H9 (cell line): ENCODE measurements at regions not wholly inside any gene's neighbourhood (a gene's known extent, or its start where the extent isn't known, plus 50 kb on each side); places are given as distances from the start of the nearest gene placed in this dataset.

ENCODE experiments used
- DNase-seq: peaks from one replicate; pipeline ENCODE4 v3.0.0-alpha.2; 2017
- H2AFZ ChIP-seq: one replicate; pipeline ENCODE4 v1.6.1; 2013; ENCODE audit warnings: mild to moderate bottlenecking, low read length, control low read depth, moderate library complexity
- H2AK5ac ChIP-seq: 2 replicates; pipeline ENCODE4 v1.6.1; 2013; ENCODE audit warnings: low read length, control low read depth, mixed read lengths; ENCODE audit not compliant: insufficient read length
- H2BK120ac ChIP-seq: one replicate; pipeline ENCODE4 v1.6.1; 2013; ENCODE audit warnings: low read depth, mild to moderate bottlenecking, low read length, control low read depth, inconsistent platforms; ENCODE audit not compliant: poor library complexity, severe bottlenecking
- H2BK12ac ChIP-seq: 2 replicates; pipeline ENCODE4 v1.6.1; 2013; ENCODE audit warnings: low read length, control low read depth, mixed read lengths, low read depth; ENCODE audit not compliant: insufficient read length
- H2BK15ac ChIP-seq: 2 replicates; pipeline ENCODE4 v1.6.1; 2013; ENCODE audit warnings: low read depth, low read length, control low read depth
- H2BK20ac ChIP-seq: one replicate; pipeline ENCODE4 v1.6.1; 2013; ENCODE audit warnings: low read depth, mild to moderate bottlenecking, low read length, control low read depth, inconsistent platforms; ENCODE audit not compliant: poor library complexity, severe bottlenecking
- H2BK5ac ChIP-seq: 2 replicates; pipeline ENCODE4 v1.6.1; 2013; ENCODE audit warnings: low read length, control low read depth, mixed read lengths; ENCODE audit not compliant: insufficient read length
- H3K14ac ChIP-seq: 2 replicates; pipeline ENCODE4 v1.6.1; 2013; ENCODE audit warnings: low read length, control low read depth; ENCODE audit not compliant: insufficient read depth
- H3K18ac ChIP-seq: 2 replicates; pipeline ENCODE4 v1.6.1; 2013; ENCODE audit warnings: low read depth, mild to moderate bottlenecking, mixed read lengths, low read length, control low read depth; ENCODE audit not compliant: insufficient read length
- H3K23ac ChIP-seq: 2 replicates; pipeline ENCODE4 v1.6.1; 2013; ENCODE audit warnings: low read length, control low read depth, mixed read lengths, low read depth; ENCODE audit not compliant: insufficient read length
- H3K23me2 ChIP-seq: 2 replicates; pipeline ENCODE4 v1.6.1; 2013; ENCODE audit warnings: low read depth, mild to moderate bottlenecking, mixed read lengths, low read length, control low read depth; ENCODE audit not compliant: insufficient read length, poor library complexity, severe bottlenecking
- H3K27ac ChIP-seq: 2 replicates; pipeline ENCODE4 v1.5.1; 2013; ENCODE audit warnings: low read length, control low read depth, mixed read lengths, low read depth; ENCODE audit not compliant: insufficient read length
- H3K27me3 ChIP-seq: 2 replicates; pipeline ENCODE4 v1.6.1; 2013; ENCODE audit warnings: low read length, control low read depth, inconsistent platforms; ENCODE audit not compliant: insufficient read depth
- H3K4ac ChIP-seq: 2 replicates; pipeline ENCODE4 v1.6.1; 2013; ENCODE audit warnings: low read depth, mild to moderate bottlenecking, control low read depth, inconsistent platforms, low read length, moderate library complexity
- H3K4me1 ChIP-seq: 2 replicates; pipeline ENCODE4 v1.6.1; 2013; ENCODE audit warnings: low read length, control low read depth, inconsistent platforms; ENCODE audit not compliant: insufficient read depth
- H3K4me2 ChIP-seq: 2 replicates; pipeline ENCODE4 v1.6.1; 2013; ENCODE audit warnings: low read length, control low read depth, mixed read lengths; ENCODE audit not compliant: insufficient read length, insufficient read depth
- H3K56ac ChIP-seq: 2 replicates; pipeline ENCODE4 v1.6.1; 2013; ENCODE audit warnings: low read depth, mild to moderate bottlenecking, mixed read lengths, low read length, control low read depth; ENCODE audit not compliant: insufficient read length
- H3K79me1 ChIP-seq: 2 replicates; pipeline ENCODE4 v1.6.1; 2013; ENCODE audit warnings: low read depth, mild to moderate bottlenecking, moderate library complexity, low read length, control low read depth, inconsistent platforms; ENCODE audit not compliant: insufficient read depth, poor library complexity, severe bottlenecking
- H3K79me2 ChIP-seq: 2 replicates; pipeline ENCODE4 v1.6.1; 2013; ENCODE audit warnings: low read length, control low read depth, inconsistent platforms; ENCODE audit not compliant: insufficient read depth
- H3K9ac ChIP-seq: 2 replicates; pipeline ENCODE4 v1.6.1; 2013; ENCODE audit warnings: low read length, control low read depth, mixed read lengths; ENCODE audit not compliant: insufficient read length; ENCODE audit errors: extremely low read depth
- H3K9me3 ChIP-seq: one replicate; pipeline ENCODE4 v1.6.1; 2013; ENCODE audit warnings: low read depth, low read length, inconsistent platforms; ENCODE audit not compliant: control insufficient read depth
- H3T11ph ChIP-seq: one replicate; pipeline ENCODE4 v1.6.1; 2013; ENCODE audit warnings: mild to moderate bottlenecking, low read length, control low read depth, inconsistent platforms
- H4K20me1 ChIP-seq: one replicate; pipeline ENCODE4 v1.6.1; 2013; ENCODE audit not compliant: control insufficient read depth, insufficient read length, insufficient read depth
- H4K5ac ChIP-seq: 2 replicates; pipeline ENCODE4 v1.6.1; 2013; ENCODE audit warnings: low read depth, mild to moderate bottlenecking, mixed read lengths, low read length, control low read depth; ENCODE audit not compliant: insufficient read length
- H4K8ac ChIP-seq: replicated peaks from 2 replicates; pipeline ENCODE4 v1.6.1; 2013; ENCODE audit warnings: low read length, control low read depth, mixed read lengths, low read depth; ENCODE audit not compliant: insufficient read length
- H4K91ac ChIP-seq: 2 replicates; pipeline ENCODE4 v1.6.1; 2013; ENCODE audit warnings: low read depth, mild to moderate bottlenecking, moderate library complexity, mixed read lengths, low read length, control low read depth; ENCODE audit not compliant: insufficient read length
- H3K27ac Mint-ChIP-seq, 3 experiments: 2 replicates in 2 of 3; 3 replicates in 1 of 3; pipeline ENCODE4 v1.8.0; 2020 to 2021; ENCODE audit warnings: mixed read lengths in 3 of 3, mild to moderate bottlenecking in 1 of 3, moderate library complexity in 1 of 3
- H3K27me3 Mint-ChIP-seq: 2 replicates; pipeline ENCODE4 v1.8.0; 2021; ENCODE audit warnings: low read depth, mild to moderate bottlenecking, moderate library complexity, mixed read lengths
- H3K36me3 Mint-ChIP-seq, 3 experiments: 2 replicates in 2 of 3; 3 replicates in 1 of 3; pipeline ENCODE4 v1.8.0; 2020 to 2021; ENCODE audit warnings: low read depth in 3 of 3, mixed read lengths in 3 of 3; ENCODE audit not compliant: insufficient read depth in 1 of 3
- H3K4me1 Mint-ChIP-seq, 2 experiments: 2 replicates each; pipeline ENCODE4 v1.8.0; 2020; ENCODE audit warnings: mixed read lengths in 2 of 2
- H3K4me3 Mint-ChIP-seq, 2 experiments: 2 replicates in 1 of 2; 3 replicates in 1 of 2; pipeline ENCODE4 v1.8.0; 2020 to 2021; ENCODE audit warnings: mild to moderate bottlenecking in 2 of 2, mixed read lengths in 2 of 2, moderate library complexity in 1 of 2
- H3K9me3 Mint-ChIP-seq, 2 experiments: 2 replicates in 1 of 2; 3 replicates in 1 of 2; pipeline ENCODE4 v1.8.0; 2020; ENCODE audit warnings: mild to moderate bottlenecking in 2 of 2, mixed read lengths in 2 of 2, moderate library complexity in 1 of 2
- CTCF ChIP-seq: fragments of 200-600 bp; sonication (generic); conservative IDR thresholded peaks from 3 replicates; pipeline ENCODE4 v1.8.0; 2021; ENCODE audit warnings: antibody characterized with exemption, mild to moderate bottlenecking
- WGBS: extraction: QIAGEN DNeasy Blood & Tissue Kit; methylation state at CpG from one replicate; pipeline ENCODE4 v1.1.7; 2013; ENCODE audit warnings: missing lambda C conversion rate, low lambda C conversion rate, mixed read lengths; ENCODE audit not compliant: insufficient read length; ENCODE audit errors: extremely low coverage; 5-methylcytosine and 5-hydroxymethylcytosine counted together

GRCh38 chr5:33297760-33298216 is 143.0 kb upstream of the TARS1 start:
- H3K27me3 ChIP-seq, result no peaks in the 10 kb centered on the region
- no peak overlapping the region for H2BK5ac ChIP-seq
- no peaks in the 10 kb centered on the region for H3K36me3 Mint-ChIP-seq
- H4K91ac ChIP-seq, result no peak overlapping the region
- no peak overlapping the region for H3T11ph ChIP-seq
- H3K14ac ChIP-seq, result no peak overlapping the region
- no peaks in the 10 kb centered on the region for H3K79me1 ChIP-seq
- H3K23ac ChIP-seq, result no peak overlapping the region
- H3K4me1 ChIP-seq, result no peaks in the 10 kb centered on the region
- H3K9me3 Mint-ChIP-seq, result no peaks in the 10 kb centered on the region
- H2AFZ ChIP-seq, result no peak overlapping the region
- H2BK120ac ChIP-seq, result no peak overlapping the region
- H3K9ac ChIP-seq, result no peak overlapping the region
- no peak overlapping the region for H3K27ac ChIP-seq
- H3K27me3 Mint-ChIP-seq, result no peaks in the 10 kb centered on the region
- no peak overlapping the region; a peak in 2 of 7 replicates for H3K27ac Mint-ChIP-seq
- H3K56ac ChIP-seq, result no peak overlapping the region
- H3K4me2 ChIP-seq, result no peak overlapping the region
- TF ChIP-seq CTCF, result peak; percentile 56
- no CpG with 5 or more reads among the region's 23 CpGs for WGBS
- peak; percentile 33 for DNase-seq
- no peak overlapping the region for H4K5ac ChIP-seq
- no peak overlapping the region for H2BK15ac ChIP-seq
- no peaks in the 10 kb centered on the region for H3K9me3 ChIP-seq
- H3K4me3 Mint-ChIP-seq, result no peak overlapping the region
- H4K8ac ChIP-seq, result no peak overlapping the region
- no peaks in the 10 kb centered on the region for H4K20me1 ChIP-seq
- H3K4ac ChIP-seq, result no peak overlapping the region
- H2AK5ac ChIP-seq, result no peak overlapping the region
- no peaks in the 10 kb centered on the region for H3K79me2 ChIP-seq
- H3K18ac ChIP-seq, result no peak overlapping the region
- H3K23me2 ChIP-seq, result no peaks in the 10 kb centered on the region
- H2BK12ac ChIP-seq, result no peak overlapping the region
- no peak overlapping the region for H2BK20ac ChIP-seq
- H3K4me1 Mint-ChIP-seq, result peaks cover 18 to 23% of the 10 kb centered on the region in 2 experiments
